GM12873 (cell line): ENCODE measurements at regions not wholly inside any gene's neighbourhood (a gene's known extent, or its start where the extent isn't known, plus 50 kb on each side); places are given as distances from the start of the nearest gene placed in this dataset.

ENCODE experiments used
- TF ChIP-seq, protein P1 (sequence below): IDR thresholded peaks from 2 replicates; pipeline ENCODE4 v1.5.1; 2012; ENCODE audit warnings: low read depth, mild to moderate bottlenecking, moderate library complexity, low read length, control low read depth; ENCODE audit not compliant: insufficient read depth; ENCODE audit errors: missing control alignments

DNA sequence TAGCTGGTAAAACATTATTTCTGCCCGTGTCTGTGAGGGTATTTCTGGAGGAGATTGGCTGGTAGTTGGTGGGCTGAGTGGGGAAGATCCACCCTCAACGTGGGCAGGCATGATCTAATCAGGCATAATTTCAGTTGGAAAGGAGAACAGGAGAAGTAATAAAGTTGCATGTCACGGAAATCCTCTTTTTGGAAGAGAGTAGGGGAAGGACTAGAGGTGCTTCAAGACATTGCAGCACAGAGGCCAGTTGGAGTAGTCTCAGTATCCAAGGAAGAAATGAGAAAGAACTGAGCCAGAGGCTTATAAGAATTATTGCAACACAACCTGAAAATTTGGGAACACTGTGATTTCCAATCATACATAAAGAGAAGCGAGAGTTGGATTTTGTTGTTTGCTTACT, 1155.1 kb downstream of the FAM181B start:
- TF ChIP-seq, protein P1, sequence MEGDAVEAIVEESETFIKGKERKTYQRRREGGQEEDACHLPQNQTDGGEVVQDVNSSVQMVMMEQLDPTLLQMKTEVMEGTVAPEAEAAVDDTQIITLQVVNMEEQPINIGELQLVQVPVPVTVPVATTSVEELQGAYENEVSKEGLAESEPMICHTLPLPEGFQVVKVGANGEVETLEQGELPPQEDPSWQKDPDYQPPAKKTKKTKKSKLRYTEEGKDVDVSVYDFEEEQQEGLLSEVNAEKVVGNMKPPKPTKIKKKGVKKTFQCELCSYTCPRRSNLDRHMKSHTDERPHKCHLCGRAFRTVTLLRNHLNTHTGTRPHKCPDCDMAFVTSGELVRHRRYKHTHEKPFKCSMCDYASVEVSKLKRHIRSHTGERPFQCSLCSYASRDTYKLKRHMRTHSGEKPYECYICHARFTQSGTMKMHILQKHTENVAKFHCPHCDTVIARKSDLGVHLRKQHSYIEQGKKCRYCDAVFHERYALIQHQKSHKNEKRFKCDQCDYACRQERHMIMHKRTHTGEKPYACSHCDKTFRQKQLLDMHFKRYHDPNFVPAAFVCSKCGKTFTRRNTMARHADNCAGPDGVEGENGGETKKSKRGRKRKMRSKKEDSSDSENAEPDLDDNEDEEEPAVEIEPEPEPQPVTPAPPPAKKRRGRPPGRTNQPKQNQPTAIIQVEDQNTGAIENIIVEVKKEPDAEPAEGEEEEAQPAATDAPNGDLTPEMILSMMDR, result no peak

DNA sequence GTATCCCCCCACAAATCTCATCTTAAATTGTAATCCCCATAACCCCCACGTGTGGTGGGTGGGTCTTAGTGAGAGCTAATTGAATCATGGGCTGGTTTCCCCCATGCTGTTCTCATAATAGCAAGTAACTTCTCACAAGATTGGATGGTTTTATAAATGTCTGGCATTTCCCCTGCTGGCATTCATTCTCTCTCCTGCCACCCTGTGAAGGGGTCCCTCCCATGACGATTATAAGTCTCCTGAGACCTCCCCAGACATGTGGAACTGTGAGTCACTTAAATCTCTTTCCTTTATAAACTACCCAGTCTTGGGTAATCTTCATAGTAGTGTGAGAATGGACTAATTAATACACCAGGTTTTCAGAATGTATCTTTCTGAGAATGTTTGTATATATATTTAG, 1159.4 kb downstream of the FAM181B start:
- TF ChIP-seq, protein P1, result no peak

DNA sequence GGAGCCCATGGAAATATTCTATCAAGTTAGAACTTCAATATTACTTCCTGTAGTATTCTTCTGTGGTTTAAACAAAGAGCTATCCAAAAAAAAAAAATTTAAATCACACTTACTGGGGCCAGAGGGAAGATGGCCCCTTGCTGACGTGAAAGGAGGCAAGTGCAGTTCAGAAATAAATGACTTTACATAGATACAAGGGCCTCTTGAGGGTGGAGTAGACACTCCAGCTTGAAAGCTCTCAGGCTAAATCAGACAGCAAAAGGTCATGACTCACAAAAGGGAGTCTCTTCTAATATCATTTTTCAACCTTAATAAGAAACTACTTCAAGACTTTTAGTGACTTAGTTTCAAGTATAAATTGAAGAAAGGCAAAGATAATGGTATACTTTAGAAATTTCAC, 1160.3 kb downstream of the FAM181B start:
- TF ChIP-seq, protein P1, result no peak

DNA sequence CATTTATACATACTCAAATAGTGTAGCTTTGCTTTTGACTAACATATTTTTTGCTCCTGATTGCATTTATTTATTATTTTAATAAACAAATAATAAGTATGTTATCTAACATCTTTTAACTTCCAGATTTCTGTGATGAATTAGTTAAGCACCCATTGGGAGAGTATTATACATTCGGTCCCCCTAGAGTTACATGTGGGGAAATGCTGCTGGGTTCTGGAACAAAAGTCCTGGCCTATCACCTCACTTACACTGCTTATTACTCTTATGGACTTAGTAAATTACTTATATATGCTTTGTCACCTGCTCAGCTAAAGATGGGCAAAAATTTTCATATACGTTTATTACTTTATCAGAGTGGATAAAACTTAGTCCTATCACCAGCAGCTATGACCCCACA, 1163.0 kb downstream of the FAM181B start:
- TF ChIP-seq, protein P1, result no peak

DNA sequence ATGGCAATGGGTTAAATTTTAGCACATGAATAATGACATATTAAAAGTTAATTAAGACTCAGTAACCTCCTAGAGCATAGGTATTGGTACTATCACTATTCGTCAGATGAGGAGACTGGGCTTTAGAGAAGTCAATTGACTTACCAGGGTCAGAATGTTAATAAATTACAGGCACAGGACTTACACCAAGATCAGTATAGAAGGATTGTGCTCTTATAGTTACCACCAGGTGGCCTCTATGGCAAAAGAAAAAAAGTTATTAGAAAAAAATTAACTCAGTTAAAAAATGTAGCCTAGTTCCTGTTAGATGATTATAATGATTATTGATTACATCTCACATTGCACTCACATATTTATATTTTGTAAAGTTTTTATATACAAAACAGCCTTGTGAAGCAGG, 1163.7 kb downstream of the FAM181B start:
- TF ChIP-seq, protein P1, result no peak

DNA sequence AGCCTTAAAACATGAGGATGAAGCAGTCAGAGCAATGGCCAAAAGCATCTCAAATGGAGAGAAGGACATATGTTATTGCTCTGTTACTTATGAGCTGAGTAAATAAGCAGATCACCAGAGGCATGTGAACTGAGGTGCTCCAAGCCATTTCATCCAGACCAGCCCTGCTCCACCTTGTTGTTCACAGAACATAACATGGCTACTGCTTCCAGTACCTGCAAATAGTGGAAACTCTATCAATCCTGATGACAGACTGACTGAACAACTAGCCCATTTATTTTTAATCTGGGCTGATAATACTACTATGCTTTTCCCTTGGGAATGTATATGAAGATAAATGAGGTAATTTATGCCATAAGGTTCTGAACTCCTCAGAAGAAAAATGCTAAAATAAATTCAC, 1164.7 kb downstream of the FAM181B start:
- TF ChIP-seq, protein P1, result no peak

DNA sequence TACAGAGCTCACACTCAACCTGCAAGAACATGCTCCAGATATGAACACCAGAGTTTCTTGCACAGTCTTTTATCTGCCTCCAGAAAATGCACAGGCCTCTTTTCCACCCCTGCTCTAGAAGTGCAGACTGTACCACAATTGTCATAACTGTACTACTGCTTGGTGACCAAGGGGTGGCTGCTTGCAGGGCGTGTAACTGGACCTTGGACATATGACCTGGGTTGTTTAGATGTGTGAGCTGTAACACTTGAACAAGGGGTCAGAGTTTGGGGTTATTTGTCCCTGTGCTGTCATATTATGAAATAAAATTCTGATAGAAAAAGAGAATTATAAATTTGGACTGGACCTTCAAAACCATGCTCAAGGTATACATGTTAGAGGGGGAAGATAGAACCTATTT, 1185.5 kb downstream of the FAM181B start:
- TF ChIP-seq, protein P1, result no peak
